Effector CD4-positive, alpha-beta T cell (primary cell): ENCODE measurements at regions not wholly inside any gene's neighbourhood (a gene's known extent, or its start where the extent isn't known, plus 50 kb on each side); places are given as distances from the start of the nearest gene placed in this dataset.
A peak's percentile ranks its signal among the peaks of the same experiment; 100 is the strongest.

Source experiments
- DNase-seq: peaks from one replicate; pipeline ENCODE4 v3.0.0-alpha.2; 2020

- no peak for DNase-seq
These were observed 271.6 kb upstream of the ATP2B1 start for GRCh38 chr12:89980236-89980635.

- DNase-seq, result no peak
These were observed 268.9 kb upstream of the ATP2B1 start for GRCh38 chr12:89977405-89978085.

- no peak for DNase-seq
These were observed 268.2 kb upstream of the ATP2B1 start for GRCh38 chr12:89976866-89977265.

- DNase-seq, result no peak
These were observed 266.9 kb upstream of the ATP2B1 start for GRCh38 chr12:89975574-89975973.

- no peak for DNase-seq
These were observed 263.2 kb upstream of the ATP2B1 start for GRCh38 chr12:89971880-89972279.

- no peak for DNase-seq
These were observed 262.1 kb upstream of the ATP2B1 start for GRCh38 chr12:89970722-89971121.

- no peak for DNase-seq
These were observed 260.5 kb upstream of the ATP2B1 start for GRCh38 chr12:89969093-89969492.

GRCh38 chr12:89968151-89968700 is 259.6 kb upstream of the ATP2B1 start:
- no peak for DNase-seq

GRCh38 chr12:89966495-89967240 is 258.0 kb upstream of the ATP2B1 start:
- DNase-seq, result no peak

GRCh38 chr12:89965993-89966392 is 257.4 kb upstream of the ATP2B1 start:
- DNase-seq, result no peak

GRCh38 chr12:89962648-89963047 is 254.0 kb upstream of the ATP2B1 start:
- no peak for DNase-seq

GRCh38 chr12:89960607-89961394 is 252.2 kb upstream of the ATP2B1 start:
- DNase-seq, result no peak

GRCh38 chr12:89960011-89960507 is 251.4 kb upstream of the ATP2B1 start:
- no peak for DNase-seq

- no peak for DNase-seq
These were observed 250.5 kb upstream of the ATP2B1 start for GRCh38 chr12:89959179-89959578.

- DNase-seq, result no peak
These were observed 245.6 kb upstream of the ATP2B1 start for GRCh38 chr12:89954259-89954658.

GRCh38 chr12:89951694-89952060 is 243.0 kb upstream of the ATP2B1 start:
- DNase-seq, result no peak

GRCh38 chr12:89951050-89951693 is 242.5 kb upstream of the ATP2B1 start:
- no peak for DNase-seq

- DNase-seq, result no peak
These were observed 241.8 kb upstream of the ATP2B1 start for GRCh38 chr12:89950421-89950820.

GRCh38 chr12:89949457-89950195 is 241.0 kb upstream of the ATP2B1 start:
- DNase-seq, result peak; percentile 56

- no peak for DNase-seq
These were observed 239.9 kb upstream of the ATP2B1 start for GRCh38 chr12:89948271-89949175.
